Fibroblast of pulmonary artery (primary cell): ENCODE measurements at regions not wholly inside any gene's neighbourhood (a gene's known extent, or its start where the extent isn't known, plus 50 kb on each side); places are given as distances from the start of the nearest gene placed in this dataset.

Experiments used
- DNase-seq: peaks from one replicate; pipeline ENCODE4 v3.0.0-alpha.2; 2010; ENCODE audit warnings: low read depth
- H3K4me3 ChIP-seq: replicated peaks from 2 replicates; pipeline ENCODE4 v1.5.1; 2011; ENCODE audit warnings: low read depth, mild to moderate bottlenecking, control low read depth, low read length, moderate library complexity
- CTCF ChIP-seq: IDR thresholded peaks from 2 replicates; pipeline ENCODE4 v1.5.1; 2011; ENCODE audit warnings: mild to moderate bottlenecking, control low read depth, low read length, inconsistent platforms; ENCODE audit errors: missing control alignments

DNA sequence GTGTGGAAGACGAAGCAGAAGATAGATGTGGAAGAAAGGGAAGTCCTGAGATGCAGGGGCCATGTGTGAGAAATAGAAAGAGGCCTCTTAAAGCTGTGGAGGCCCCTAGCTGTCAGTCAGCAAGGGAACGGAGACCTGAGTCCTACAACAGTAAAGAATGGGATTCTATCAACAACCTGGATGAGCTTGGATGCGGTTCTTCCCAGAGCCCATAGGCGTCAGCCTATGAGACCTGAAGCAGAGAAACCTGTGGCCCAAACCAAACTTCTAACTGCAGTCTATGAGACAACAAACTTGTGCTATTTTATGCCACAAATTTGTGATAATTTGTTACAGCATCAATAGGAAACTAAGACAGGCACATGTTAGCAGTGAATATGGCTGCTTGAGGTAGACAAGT is 583.7 kb downstream of the ADCYAP1 start:
- H3K4me3 ChIP-seq = no peak overlapping the region
- TF ChIP-seq CTCF = no peak
- no peak for DNase-seq

DNA sequence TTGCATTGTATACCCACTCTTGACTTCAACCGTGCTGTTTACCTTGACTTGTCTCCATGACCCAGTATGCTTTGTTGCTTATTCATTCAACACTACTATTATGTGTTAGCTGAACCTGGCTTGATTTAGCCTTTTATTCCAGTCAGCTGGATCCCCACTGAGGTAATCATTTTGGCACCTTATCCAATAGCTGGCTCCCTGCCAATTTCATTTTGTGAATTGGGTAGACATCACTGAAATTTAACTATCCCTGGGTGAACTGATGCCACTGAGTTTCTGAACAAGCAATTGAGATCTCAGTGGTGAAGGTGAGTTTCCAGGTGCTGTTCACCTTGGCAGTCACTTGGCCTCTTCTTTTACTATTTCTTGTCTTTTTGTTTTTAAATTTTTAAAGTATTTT is 584.3 kb downstream of the ADCYAP1 start:
- no peak overlapping the region for H3K4me3 ChIP-seq
- no peak for TF ChIP-seq CTCF
- DNase-seq = no peak

DNA sequence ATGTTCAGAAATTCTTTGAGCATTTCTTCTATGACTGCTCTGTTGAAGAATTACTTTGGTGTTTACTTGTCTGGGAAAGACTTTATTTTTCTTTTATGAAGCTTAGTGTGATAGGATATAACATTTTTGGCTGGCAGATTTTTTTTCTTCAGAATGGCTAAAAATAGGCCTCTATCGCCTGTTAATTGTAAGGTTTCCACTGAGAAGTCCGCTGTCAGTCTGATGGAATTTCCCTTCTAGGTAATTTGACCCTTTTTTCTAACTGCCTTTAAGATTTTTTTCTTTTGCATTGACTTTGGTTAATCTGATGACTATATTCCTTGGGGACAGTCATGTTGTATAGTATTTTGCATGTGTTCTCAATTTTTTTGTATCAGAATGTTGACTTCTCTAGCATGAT is 590.7 kb downstream of the ADCYAP1 start:
- no peak overlapping the region for H3K4me3 ChIP-seq
- no peak for DNase-seq
- TF ChIP-seq CTCF = no peak

DNA sequence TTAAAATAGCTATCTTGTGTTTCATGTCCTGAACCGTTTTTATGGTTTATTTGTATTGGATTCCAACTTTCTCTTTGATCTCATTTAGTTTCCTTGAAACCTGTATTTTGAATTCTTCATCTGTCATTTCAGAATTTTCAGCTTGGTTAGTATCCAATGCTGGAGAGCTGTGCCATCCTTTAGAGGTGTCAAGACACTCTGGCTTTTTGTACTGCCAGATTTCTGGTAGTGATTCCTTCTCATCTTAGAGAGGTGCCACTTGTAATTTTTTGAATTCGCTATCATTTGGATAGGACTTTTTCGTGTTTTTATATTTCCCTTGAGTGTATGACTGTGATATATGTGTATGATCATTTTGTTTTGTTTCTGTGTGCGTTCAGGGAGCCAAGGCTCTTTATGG is 591.4 kb downstream of the ADCYAP1 start:
- no peak for DNase-seq

GRCh38 chr18:1498216-1498615 is 593.5 kb downstream of the ADCYAP1 start:
- no peak overlapping the region for H3K4me3 ChIP-seq
- TF ChIP-seq CTCF = no peak
- DNase-seq = peak; percentile 37

More for the DNA sequence above, 591.4 kb downstream of the ADCYAP1 start:
- no peak for TF ChIP-seq CTCF
- no peak overlapping the region for H3K4me3 ChIP-seq

DNA sequence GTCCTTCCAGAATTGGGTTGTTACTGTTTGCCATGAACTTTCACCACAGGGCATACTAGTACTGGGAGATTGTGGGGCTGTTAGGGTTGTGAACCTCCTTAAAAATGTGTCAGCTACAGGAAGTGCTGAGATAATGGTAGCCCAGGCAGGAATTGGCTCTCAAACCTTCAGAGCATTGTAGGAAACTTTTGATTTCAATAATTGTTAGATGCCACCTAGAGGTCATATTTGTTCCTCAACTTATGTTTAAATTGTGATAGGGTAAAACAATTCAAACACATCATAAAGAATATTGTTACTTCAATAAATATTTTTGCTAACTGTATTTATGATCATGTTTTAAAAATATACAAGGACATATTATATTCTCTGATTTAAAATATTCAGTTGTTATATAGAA is 594.6 kb downstream of the ADCYAP1 start:
- TF ChIP-seq CTCF = no peak
- no peak overlapping the region for H3K4me3 ChIP-seq
- DNase-seq = peak; percentile 11

DNA sequence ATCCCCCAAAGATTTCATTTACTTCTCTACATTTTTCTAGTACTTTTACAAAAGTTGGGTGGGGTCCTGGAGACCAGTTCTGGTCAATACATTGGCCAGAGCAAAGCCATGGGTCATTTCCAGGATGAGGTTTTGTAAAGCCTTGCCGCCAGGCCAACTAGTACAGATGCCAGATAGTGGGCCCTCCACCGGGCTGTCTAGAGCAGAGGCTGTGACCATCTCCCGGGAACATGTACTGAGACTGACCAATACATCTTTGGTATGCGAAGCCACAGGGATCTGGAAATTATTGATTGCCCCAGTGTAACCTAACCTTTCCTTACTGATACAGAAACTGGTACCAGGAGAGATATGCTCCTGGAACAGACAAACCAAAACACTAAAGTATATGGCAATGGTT is 599.2 kb downstream of the ADCYAP1 start:
- no peak for TF ChIP-seq CTCF
- no peak overlapping the region for H3K4me3 ChIP-seq
- DNase-seq = no peak
